OCI-LY7 (cell line): ENCODE measurements at regions not wholly inside any gene's neighbourhood (a gene's known extent, or its start where the extent isn't known, plus 50 kb on each side); places are given as distances from the start of the nearest gene placed in this dataset.

Source experiments
- CTCF ChIP-seq: fragments of 200-600 bp; sonication (generic); conservative IDR thresholded peaks from 2 replicates; pipeline ENCODE4 v1.5.1; 2014; ENCODE audit warnings: mild to moderate bottlenecking, antibody characterized with exemption, low read length, moderate library complexity, mixed read lengths
- EZH2phosphoT487 ChIP-seq: fragments of 200-600 bp; sonication (generic); IDR thresholded peaks from 2 replicates; pipeline ENCODE4 v1.6.1; 2018; ENCODE audit warnings: low read depth, borderline replicate concordance, mild to moderate bottlenecking, mixed run types, antibody characterized with exemption, low read length, moderate library complexity, mixed read lengths

GRCh38 chr10:25100141-25100540, 74.7 kb upstream of the GPR158 start:
- TF ChIP-seq CTCF, result no peak
- no peak for TF ChIP-seq EZH2phosphoT487
